ENCODE measurements at regions not wholly inside any gene's neighbourhood (a gene's known extent, or its start where the extent isn't known, plus 50 kb on each side); places are given as distances from the start of the nearest gene placed in this dataset.
"Not testable (repeated sequence)": the region's sequence is repeated elsewhere in the genome, so short reads cannot be mapped to it uniquely, and the experiment has no call there.

- no peak for DNase-seq (ENCODE audit: low read depth)
These were observed 56.3 kb upstream of the NCKAP5 start for GRCh38 chr2:133624551-133624950.

GRCh38 chr2:133627741-133628140 is 59.5 kb upstream of the NCKAP5 start:
- DNase-seq (ENCODE audit: low read depth) = no peak

- no peak for DNase-seq (ENCODE audit: low read depth)
These were observed 65.0 kb upstream of the NCKAP5 start for GRCh38 chr2:133633309-133633708.

- peak; percentile 79 for DNase-seq (ENCODE audit: low read depth)
These were observed 65.7 kb upstream of the NCKAP5 start for GRCh38 chr2:133633881-133634409.

- no peak for DNase-seq (ENCODE audit: low read depth)
These were observed 66.9 kb upstream of the NCKAP5 start for GRCh38 chr2:133635131-133635530.

- no peak for DNase-seq (ENCODE audit: low read depth)
These were observed 68.0 kb upstream of the NCKAP5 start for GRCh38 chr2:133636287-133636686.

DNA sequence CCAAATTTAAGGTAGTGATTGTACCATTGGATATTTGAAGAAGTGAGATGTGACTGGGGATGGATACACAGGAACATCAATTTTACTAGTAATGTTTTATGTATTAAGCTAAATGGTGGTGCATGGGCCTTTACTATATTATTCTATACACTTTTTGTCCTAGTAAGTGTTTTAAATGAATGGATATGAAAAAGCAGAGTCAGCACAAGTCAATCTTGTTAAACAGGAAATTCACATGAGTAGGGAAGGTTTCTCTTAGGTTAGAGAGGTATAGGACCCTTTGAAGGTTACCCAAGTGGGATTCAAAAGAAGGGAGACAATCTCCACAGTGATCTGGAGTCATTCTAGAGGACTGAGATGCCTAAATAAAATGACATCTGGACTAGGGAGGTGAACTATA is 71.8 kb upstream of the NCKAP5 start:
- DNase-seq (ENCODE audit: low read depth) = no peak

DNA sequence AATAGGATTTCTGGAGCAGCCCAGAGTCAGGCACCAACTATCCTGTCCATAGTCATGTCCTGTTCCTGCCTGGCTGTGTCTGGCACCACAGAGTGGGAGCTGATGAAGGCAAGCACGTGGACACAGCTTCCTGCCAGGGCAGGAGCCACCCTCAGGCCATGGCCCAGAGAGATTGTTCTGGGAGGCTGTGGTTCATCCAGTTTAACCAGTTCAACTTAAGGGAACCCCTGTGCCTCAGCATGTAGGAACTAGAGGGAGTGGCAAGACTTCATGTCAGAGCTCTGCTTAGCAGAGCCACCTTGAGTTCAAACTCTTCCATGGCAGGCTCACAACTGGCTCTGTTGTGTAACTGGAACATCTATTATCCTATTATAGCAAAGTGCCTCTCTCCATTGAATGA is 73.2 kb upstream of the NCKAP5 start:
- DNase-seq (ENCODE audit: low read depth) = peak; percentile 90

DNA sequence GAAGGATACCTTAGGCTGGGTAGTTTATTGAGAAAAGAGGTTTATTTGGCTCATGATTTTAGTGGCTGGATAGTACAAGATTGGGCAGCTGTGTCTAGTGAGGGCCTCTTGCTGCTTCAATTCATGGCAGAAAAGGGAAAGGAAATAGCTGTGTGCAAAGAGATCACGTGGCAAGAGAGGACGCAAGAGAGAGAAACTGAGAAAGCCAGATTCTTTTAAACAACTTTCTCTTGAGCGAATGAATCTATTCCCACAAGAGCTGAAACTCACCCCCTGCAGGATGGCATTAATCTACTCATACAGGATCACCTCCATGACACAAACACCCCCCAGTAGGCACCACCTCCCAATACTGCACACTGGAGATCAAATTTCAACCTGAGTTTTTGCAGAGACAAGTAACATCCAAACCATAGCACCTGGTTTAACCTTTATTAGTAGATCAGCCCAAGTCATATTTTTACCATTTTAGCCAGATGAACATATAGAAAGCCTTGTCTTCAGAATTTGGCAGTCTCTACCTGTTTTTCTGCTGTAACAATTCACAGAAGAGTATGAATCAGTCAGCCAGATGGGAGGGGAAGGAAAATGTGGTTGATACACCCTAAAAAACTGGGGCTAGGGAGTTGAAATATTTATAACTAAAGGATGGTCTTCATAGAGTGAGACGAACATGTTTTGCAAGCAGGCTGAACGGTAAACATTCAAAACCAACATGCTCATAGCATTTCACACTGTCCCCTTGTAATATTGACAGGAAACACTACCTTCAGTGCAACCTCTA is 73.9 kb upstream of the NCKAP5 start:
- DNase-seq (ENCODE audit: low read depth) = no peak

DNA sequence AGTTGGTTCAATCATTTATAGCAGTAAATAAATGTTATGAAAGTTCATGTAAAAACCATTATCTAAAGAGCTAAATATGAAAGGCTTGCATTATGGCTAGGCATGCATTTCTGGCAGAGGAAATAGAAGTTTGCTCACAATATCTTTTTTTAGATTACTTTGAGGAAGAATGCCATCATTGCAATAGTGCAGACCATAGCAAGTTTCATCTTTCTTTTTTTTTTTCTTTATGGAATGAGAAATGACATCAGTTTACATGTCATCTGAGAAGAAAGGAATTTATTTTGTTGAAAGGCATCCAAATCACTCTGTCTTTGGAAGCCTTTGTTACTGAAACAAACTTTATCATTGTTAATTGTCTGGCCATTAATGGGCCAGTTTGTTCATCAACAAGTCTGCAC is 74.5 kb upstream of the NCKAP5 start:
- peak; percentile 25 for DNase-seq (ENCODE audit: low read depth)

GRCh38 chr2:133643863-133644262 is 75.6 kb upstream of the NCKAP5 start:
- no peak for DNase-seq (ENCODE audit: low read depth)

DNA sequence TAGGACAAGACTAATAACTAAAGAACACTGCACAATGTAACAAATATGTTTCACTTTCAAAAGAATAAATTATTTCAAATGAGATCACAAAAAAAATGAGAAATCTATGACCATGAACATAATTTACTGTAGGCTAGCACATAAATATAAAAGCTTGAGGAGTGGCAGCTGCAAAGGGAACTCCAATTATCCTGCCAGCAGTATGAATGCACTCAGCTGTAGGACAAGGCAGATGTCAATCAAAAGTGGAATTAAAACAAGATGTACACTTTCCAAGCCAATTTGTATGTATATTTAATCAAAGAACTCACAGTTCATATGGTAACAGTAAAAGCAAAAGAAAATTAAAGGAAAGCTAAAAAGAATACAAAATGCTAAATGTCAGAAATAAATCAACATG is 76.6 kb upstream of the NCKAP5 start:
- no peak for DNase-seq (ENCODE audit: low read depth)

GRCh38 chr2:133647386-133647785 is 79.1 kb upstream of the NCKAP5 start:
- DNase-seq (ENCODE audit: low read depth) = not testable (repeated sequence)

GRCh38 chr2:133651861-133652260 is 83.6 kb upstream of the NCKAP5 start:
- peak; percentile 43 for DNase-seq (ENCODE audit: low read depth)

- no peak for DNase-seq (ENCODE audit: low read depth)
These were observed 84.1 kb upstream of the NCKAP5 start for GRCh38 chr2:133652398-133652797.

DNA sequence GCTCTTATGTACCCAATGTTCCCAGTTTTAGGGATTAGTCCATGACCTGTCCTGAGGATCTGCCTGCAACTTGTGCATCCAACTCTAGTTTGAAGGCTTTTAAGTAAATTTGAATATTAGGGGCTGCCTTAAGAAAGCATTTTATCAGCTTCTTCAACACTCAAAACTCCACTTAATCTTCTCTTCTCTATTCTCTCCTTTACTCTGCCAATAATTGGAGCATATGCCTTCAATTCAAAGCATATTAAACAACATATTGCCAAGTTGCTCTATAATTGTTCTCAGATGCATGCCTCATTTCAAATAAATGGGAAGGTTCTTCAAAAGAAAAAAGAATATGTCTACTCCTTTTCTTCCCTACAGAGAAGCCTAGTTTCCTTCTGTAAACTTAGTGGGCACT is 84.8 kb upstream of the NCKAP5 start:
- DNase-seq (ENCODE audit: low read depth) = no peak

GRCh38 chr2:133654949-133655348 is 86.7 kb upstream of the NCKAP5 start:
- no peak for DNase-seq (ENCODE audit: low read depth)

- no peak for DNase-seq (ENCODE audit: low read depth)
These were observed 87.3 kb upstream of the NCKAP5 start for GRCh38 chr2:133655610-133656009.

DNA sequence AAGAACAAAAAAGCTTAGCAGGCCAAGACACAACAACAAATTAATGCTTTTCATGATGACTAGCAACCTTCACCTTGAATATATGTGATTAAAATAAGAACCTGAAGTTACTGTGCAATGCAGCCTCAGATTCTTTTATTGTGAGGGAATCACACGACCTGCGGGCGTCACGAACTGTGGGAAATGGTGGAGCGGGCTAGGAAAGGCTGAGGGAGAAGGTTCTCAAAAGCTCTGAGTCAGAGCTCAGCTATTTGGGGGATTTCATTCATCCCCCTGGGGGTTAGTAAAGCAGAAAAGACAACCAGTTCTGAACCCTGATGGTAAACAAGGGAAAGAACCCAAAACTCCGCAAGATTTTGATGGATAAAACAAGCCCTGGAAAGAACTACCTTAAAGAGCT is 89.3 kb upstream of the NCKAP5 start:
- DNase-seq (ENCODE audit: low read depth) = peak; percentile 94

DNA sequence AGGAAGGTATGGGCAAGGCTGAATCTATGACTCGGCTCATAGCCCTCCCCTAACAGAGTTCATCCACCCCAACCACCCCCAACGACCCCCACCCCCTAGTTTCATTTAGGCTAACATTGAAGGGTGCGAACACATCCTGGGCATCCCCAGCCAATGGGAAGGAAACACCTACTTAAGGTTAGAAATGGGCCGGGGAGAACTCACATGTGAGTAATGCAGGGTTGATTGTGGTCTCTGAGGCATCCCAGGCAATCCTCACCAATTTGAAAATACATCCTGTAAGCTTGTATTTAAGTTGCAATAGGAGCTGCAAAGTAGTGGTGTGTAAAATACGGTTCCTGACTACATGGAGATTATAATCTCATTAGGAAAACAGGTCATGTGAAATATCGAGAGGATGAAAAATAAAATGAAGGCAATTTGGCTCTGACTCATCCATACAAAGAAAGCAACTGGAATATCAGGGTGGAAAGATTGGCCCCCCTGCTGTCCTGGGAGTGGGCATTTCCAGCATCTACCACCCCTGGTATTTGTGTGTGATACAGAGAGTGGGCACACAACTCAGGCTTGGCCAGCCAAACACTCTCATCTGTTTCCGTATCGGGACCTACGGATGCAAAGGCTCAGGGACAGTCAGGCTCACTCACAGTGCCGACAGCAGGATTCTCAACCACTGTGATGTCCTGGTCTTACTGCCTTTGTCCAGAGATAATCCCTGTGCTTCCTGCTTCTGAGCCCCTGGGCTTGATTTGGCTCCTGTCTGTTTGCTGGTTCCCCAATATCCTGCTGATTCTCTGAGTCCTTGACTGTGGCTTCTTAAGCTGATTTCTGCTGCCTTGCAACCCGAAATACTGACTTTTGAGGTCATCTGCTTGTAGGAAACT is 90.0 kb upstream of the NCKAP5 start:
- DNase-seq (ENCODE audit: low read depth) = peak; percentile 87

DNA sequence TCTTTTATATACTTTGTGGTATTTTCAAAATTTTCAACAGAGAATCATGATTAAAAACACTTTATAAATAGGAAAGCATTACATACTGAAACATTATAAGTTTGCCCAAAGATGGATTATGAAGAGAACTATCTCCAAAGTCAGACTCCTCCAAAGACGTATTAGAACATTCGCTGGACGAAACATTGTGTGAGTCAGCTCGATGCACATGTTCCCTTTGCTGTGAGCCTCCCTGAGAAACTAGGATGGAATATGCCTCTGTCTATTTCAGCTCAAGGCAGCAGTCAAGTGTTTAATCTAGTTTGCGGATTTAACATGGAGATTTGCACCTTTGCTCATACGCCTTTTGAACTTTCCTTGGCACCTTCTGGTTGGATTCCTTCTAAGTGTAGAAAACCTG is 92.2 kb upstream of the NCKAP5 start:
- DNase-seq (ENCODE audit: low read depth) = no peak

GRCh38 chr2:133661392-133661791 is 93.1 kb upstream of the NCKAP5 start:
- DNase-seq (ENCODE audit: low read depth) = no peak

- DNase-seq (ENCODE audit: low read depth) = peak; percentile 32
These were observed 98.4 kb upstream of the NCKAP5 start for GRCh38 chr2:133666621-133667020.

Data from M059J (cell line).